Neutrophil (primary cell): ENCODE measurements at regions not wholly inside any gene's neighbourhood (a gene's known extent, or its start where the extent isn't known, plus 50 kb on each side); places are given as distances from the start of the nearest gene placed in this dataset.

Source experiments
- H3K27ac ChIP-seq: fragments of 200-600 bp; sonication (generic); 2 replicates; pipeline ENCODE4 v1.5.1; 2016; ENCODE audit warnings: mild to moderate bottlenecking, moderate library complexity
- H3K27me3 ChIP-seq: fragments of 200-600 bp; sonication (generic); 2 replicates; pipeline ENCODE4 v1.6.0; 2016; ENCODE audit warnings: mild to moderate bottlenecking
- H3K36me3 ChIP-seq: fragments of 200-600 bp; sonication (generic); 2 replicates; pipeline ENCODE4 v1.5.1; 2017
- H3K4me1 ChIP-seq, 2 experiments: fragments of 200-600 bp in 1 of 2; sonication (generic) in 1 of 2; 1 replicate in 1 of 2; 2 replicates in 1 of 2; pipeline versions ENCODE4 v1.5.1 to v1.6.1; 2013 to 2016; ENCODE audit warnings: low read depth in 1 of 2, low read length in 1 of 2, mild to moderate bottlenecking in 1 of 2, moderate library complexity in 1 of 2; ENCODE audit not compliant: control insufficient read depth in 1 of 2, insufficient read depth in 1 of 2
- H3K4me3 ChIP-seq, 2 experiments: fragments of 200-600 bp in 1 of 2; sonication (generic) in 1 of 2; 1 replicate in 1 of 2; 2 replicates in 1 of 2; pipeline ENCODE4 v1.5.1; 2013 to 2016; ENCODE audit warnings: low read depth in 1 of 2, low read length in 1 of 2, mild to moderate bottlenecking in 1 of 2, moderate library complexity in 1 of 2
- H3K9me3 ChIP-seq: fragments of 200-600 bp; sonication (generic); 2 replicates; pipeline ENCODE4 v1.5.1; 2016
- TF ChIP-seq, protein P1 (sequence below): fragments of 200-600 bp; sonication (generic); IDR thresholded peaks from 2 replicates; pipeline ENCODE4 v1.5.1; 2016; ENCODE audit warnings: antibody characterized with exemption

DNA sequence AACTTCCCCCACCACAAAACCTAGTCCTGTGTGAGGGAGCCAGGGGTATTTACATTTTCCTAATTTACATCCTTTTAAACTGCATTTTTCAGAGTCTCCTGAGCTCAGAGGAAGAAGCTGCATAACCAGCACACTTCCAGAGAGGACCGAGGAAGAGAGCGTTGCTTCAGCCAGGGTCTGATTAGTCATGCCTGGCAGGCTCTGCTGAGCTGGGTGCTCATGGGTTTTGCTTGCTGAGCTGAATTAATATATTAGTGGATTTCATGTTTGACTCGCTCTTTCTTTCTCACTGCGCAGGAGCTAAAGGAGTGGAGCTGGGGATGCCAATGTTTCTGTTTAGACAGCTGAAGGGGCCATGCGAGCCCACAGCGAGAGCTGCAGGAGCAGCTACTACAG is 539.3 kb upstream of the B3GAT1 start:
- H3K36me3 ChIP-seq = no peaks in the 10 kb centered on the region
- no peak overlapping the region for H3K27ac ChIP-seq
- no peak overlapping the region for H3K4me3 ChIP-seq
- TF ChIP-seq, protein P1, sequence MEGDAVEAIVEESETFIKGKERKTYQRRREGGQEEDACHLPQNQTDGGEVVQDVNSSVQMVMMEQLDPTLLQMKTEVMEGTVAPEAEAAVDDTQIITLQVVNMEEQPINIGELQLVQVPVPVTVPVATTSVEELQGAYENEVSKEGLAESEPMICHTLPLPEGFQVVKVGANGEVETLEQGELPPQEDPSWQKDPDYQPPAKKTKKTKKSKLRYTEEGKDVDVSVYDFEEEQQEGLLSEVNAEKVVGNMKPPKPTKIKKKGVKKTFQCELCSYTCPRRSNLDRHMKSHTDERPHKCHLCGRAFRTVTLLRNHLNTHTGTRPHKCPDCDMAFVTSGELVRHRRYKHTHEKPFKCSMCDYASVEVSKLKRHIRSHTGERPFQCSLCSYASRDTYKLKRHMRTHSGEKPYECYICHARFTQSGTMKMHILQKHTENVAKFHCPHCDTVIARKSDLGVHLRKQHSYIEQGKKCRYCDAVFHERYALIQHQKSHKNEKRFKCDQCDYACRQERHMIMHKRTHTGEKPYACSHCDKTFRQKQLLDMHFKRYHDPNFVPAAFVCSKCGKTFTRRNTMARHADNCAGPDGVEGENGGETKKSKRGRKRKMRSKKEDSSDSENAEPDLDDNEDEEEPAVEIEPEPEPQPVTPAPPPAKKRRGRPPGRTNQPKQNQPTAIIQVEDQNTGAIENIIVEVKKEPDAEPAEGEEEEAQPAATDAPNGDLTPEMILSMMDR = no peak
- no peaks in the 10 kb centered on the region for H3K27me3 ChIP-seq
- no peaks in the 10 kb centered on the region for H3K9me3 ChIP-seq
- H3K4me1 ChIP-seq = no peaks in the 10 kb centered on the region

DNA sequence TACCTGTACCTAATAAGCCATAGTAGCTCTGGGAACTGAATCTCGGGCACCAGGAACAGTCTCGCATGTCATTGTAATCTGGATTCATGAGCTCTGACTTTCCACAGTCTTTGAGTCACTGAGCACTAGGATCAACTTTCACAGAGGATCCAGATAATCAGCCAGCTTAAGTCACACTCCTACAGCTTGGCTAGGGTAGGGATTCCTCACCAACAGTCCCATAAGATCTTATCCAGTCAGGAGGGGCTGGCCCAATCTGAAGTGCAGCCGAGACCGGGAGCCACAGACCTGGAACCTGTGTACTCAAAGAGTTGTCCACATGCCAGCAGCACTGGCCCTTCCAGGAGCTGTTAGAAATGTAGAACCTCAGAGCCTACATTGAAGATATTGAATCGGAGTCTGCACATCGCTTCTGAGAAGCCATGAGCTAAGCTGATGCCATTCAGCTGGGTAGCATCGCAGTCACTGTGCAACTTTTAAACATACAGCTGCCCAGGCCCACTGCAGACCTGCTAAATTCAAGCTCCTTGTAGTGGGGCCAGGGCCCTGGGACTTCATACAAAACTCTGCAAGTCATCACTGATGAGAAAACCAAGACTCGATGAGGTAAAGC is 538.8 kb upstream of the B3GAT1 start:
- H3K36me3 ChIP-seq = no peaks in the 10 kb centered on the region
- no peaks in the 10 kb centered on the region for H3K4me1 ChIP-seq
- TF ChIP-seq, protein P1 = no peak
- no peaks in the 10 kb centered on the region for H3K9me3 ChIP-seq
- H3K4me3 ChIP-seq = no peak overlapping the region
- no peaks in the 10 kb centered on the region for H3K27me3 ChIP-seq
- no peak overlapping the region for H3K27ac ChIP-seq

DNA sequence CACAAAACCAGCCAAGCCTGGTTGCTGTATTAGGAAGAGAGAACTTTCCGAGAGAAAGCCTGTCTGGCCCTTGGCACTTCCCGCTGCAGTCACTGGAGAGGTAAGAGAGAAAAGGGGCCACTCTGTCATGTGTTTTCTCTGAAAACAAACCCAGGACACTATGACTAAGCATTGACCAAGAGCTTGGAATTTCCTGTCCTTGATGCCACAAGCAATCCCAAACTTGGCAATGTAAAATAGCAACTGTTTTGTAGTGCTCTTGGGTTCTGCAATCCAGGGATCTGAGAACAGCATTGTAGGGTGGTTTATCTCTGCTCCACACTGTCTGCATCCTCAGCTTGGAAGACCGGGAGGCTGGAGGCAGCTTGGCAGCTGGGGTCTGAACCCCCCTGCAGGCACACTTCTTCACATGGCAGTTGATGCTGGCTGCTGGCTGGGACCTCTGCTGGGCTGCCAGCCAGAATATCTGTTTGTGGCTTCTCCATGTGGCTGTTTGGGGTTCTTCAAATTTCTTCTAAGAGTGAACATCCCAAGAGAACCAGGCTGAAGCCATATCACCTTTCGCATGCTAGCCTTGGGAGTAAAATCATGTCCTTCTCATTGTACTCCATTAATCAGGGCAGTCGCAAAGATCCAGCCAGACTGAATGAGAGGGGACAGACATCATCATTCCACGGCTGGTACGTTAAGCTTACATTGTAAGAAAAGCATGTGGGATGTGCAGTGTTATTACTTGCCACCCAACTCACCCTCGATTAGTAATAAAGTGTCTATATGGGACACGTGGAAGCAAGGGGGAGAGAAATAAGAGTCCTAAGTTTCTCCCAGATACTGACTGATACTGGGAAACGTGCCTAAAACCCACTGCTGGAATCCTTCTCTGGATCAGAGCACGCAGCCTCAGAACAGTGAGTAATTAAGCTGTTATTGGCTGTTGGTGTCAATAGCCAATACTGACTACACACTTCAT is 537.4 kb upstream of the B3GAT1 start:
- H3K4me3 ChIP-seq = no peak overlapping the region
- no peaks in the 10 kb centered on the region for H3K4me1 ChIP-seq
- TF ChIP-seq, protein P1 = no peak
- H3K27ac ChIP-seq = no peak overlapping the region
- H3K9me3 ChIP-seq = no peaks in the 10 kb centered on the region
- no peaks in the 10 kb centered on the region for H3K36me3 ChIP-seq
- no peaks in the 10 kb centered on the region for H3K27me3 ChIP-seq

DNA sequence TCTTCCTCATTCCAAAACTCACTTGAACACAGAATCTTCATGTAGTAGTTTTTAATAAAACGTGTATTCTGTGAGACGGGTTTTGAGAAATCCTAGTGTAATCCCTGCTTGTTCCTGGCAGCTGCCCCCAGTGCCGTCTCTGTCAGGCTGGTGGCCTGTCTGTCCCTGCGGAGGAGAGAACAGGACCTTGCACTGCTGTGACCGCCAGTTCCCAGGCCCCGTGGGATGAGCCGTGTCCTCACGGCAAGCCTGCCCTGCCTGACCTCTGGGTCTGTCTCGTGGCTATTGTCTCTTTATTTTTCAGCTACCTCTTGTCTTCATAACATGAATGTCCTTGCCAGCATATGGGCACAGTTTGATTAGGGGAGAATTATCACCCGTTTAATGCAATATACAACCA is 535.5 kb upstream of the B3GAT1 start:
- H3K4me3 ChIP-seq = no peak overlapping the region
- no peaks in the 10 kb centered on the region for H3K9me3 ChIP-seq
- H3K4me1 ChIP-seq = no peaks in the 10 kb centered on the region
- H3K27me3 ChIP-seq = no peaks in the 10 kb centered on the region
- no peak overlapping the region for H3K27ac ChIP-seq
- TF ChIP-seq, protein P1 = no peak
- H3K36me3 ChIP-seq = no peaks in the 10 kb centered on the region

DNA sequence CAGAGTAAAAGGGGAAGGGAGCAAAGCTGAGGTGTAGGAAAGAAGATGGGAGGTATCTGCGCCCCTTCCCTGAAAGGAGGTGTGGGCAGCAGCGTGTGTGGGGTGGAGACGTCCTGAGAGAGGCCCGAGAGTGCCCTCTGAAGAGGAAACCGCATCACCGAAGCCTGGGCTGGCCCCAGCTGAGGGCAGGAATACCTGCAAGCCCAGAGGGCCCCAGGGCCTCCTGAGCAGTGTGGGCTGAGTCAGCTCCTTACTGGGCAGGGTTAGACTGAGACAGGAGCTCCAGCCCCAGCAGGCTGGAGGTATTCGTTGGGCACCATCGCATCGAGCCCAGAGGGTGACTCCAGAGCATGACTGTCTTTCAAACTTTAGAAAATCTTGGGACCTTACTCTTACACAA is 534.0 kb upstream of the B3GAT1 start:
- Histone ChIP-seq H3K27me3 (no peaks in the 10 kb centered on the region), H3K9me3 (no peaks in the 10 kb centered on the region), H3K4me3 (no peak overlapping the region), H3K27ac (no peak overlapping the region), H3K36me3 (no peaks in the 10 kb centered on the region), H3K4me1 (no peaks in the 10 kb centered on the region)
- TF ChIP-seq, protein P1 = no peak
